Osteoblast (primary cell): ENCODE measurements at regions not wholly inside any gene's neighbourhood (a gene's known extent, or its start where the extent isn't known, plus 50 kb on each side); places are given as distances from the start of the nearest gene placed in this dataset.

Source experiments
- DNase-seq: peaks from one replicate; pipeline ENCODE4 v3.0.0; 2011; ENCODE audit warnings: low spot score, mixed read lengths; ENCODE audit not compliant: insufficient read length; ENCODE audit errors: missing footprints
- H2AFZ ChIP-seq: 2 replicates; pipeline ENCODE4 v1.6.0; 2011; ENCODE audit warnings: mild to moderate bottlenecking, low read length
- H3K27ac ChIP-seq: 2 replicates; pipeline ENCODE4 v1.5.1; 2011; ENCODE audit warnings: mild to moderate bottlenecking, low read depth, low read length, moderate library complexity
- H3K27me3 ChIP-seq: 2 replicates; pipeline ENCODE4 v1.6.0; 2012; ENCODE audit warnings: mild to moderate bottlenecking, control low read depth, inconsistent platforms, low read length, moderate library complexity; ENCODE audit not compliant: insufficient read depth
- H3K36me3 ChIP-seq: 2 replicates; pipeline ENCODE4 v1.5.1; 2011; ENCODE audit warnings: mild to moderate bottlenecking, low read length, control low read depth, moderate library complexity; ENCODE audit not compliant: insufficient read depth
- H3K4me1 ChIP-seq: 2 replicates; pipeline ENCODE4 v1.5.1; 2011; ENCODE audit warnings: mild to moderate bottlenecking, low read length, control low read depth, moderate library complexity; ENCODE audit not compliant: insufficient read depth
- H3K4me2 ChIP-seq: 2 replicates; pipeline ENCODE4 v1.6.0; 2011; ENCODE audit warnings: mild to moderate bottlenecking, low read length; ENCODE audit not compliant: insufficient read depth
- H3K4me3 ChIP-seq: fragments of 200-600 bp; sonication (generic); 3 replicates; pipeline ENCODE4 v1.5.1; 2012; ENCODE audit warnings: mild to moderate bottlenecking, low read length, inconsistent platforms; ENCODE audit not compliant: insufficient read depth
- H3K79me2 ChIP-seq: 2 replicates; pipeline ENCODE4 v1.6.0; 2012; ENCODE audit warnings: mild to moderate bottlenecking, low read length, control low read depth, inconsistent platforms; ENCODE audit not compliant: insufficient read depth
- H3K9me3 ChIP-seq: 2 replicates; pipeline ENCODE4 v1.5.1; 2011; ENCODE audit warnings: low read depth, low read length, control low read depth
- H4K20me1 ChIP-seq: 2 replicates; pipeline ENCODE4 v1.6.0; 2012; ENCODE audit warnings: mild to moderate bottlenecking, low read length, control low read depth; ENCODE audit not compliant: insufficient read depth
- CTCF ChIP-seq: IDR thresholded peaks from 2 replicates; pipeline ENCODE4 v1.5.1; 2011; ENCODE audit warnings: mild to moderate bottlenecking, low read depth, low read length, moderate library complexity; ENCODE audit errors: extremely low read depth

- H3K36me3 ChIP-seq, result no peaks in the 10 kb centered on the region
- no peak overlapping the region for H3K4me2 ChIP-seq
- no peak overlapping the region for H3K4me3 ChIP-seq
- H3K79me2 ChIP-seq, result no peaks in the 10 kb centered on the region
- H3K9me3 ChIP-seq, result no peaks in the 10 kb centered on the region
- H3K27ac ChIP-seq, result no peak overlapping the region
- no peak for TF ChIP-seq CTCF
- H4K20me1 ChIP-seq, result no peaks in the 10 kb centered on the region
- H3K27me3 ChIP-seq, result no peaks in the 10 kb centered on the region
- H2AFZ ChIP-seq, result no peak overlapping the region
- no peak for DNase-seq
- H3K4me1 ChIP-seq, result no peaks in the 10 kb centered on the region
Observed at GRCh38 chr22:48651981-48652538, 1175.6 kb downstream of the BRD1 start.

GRCh38 chr22:48651036-48651890, 1176.4 kb downstream of the BRD1 start:
- Histone ChIP-seq H3K36me3 (no peaks in the 10 kb centered on the region), H3K4me3 (no peak overlapping the region), H3K27me3 (no peaks in the 10 kb centered on the region), H2AFZ (no peak overlapping the region), H3K4me1 (no peaks in the 10 kb centered on the region), H3K27ac (no peak overlapping the region), H4K20me1 (no peaks in the 10 kb centered on the region), H3K79me2 (no peaks in the 10 kb centered on the region), H3K9me3 (no peaks in the 10 kb centered on the region), H3K4me2 (no peak overlapping the region)
- no peak for DNase-seq
- no peak for TF ChIP-seq CTCF

GRCh38 chr22:48650323-48651035, 1177.2 kb downstream of the BRD1 start:
- no peaks in the 10 kb centered on the region for H3K36me3 ChIP-seq
- DNase-seq, result no peak
- no peak overlapping the region for H2AFZ ChIP-seq
- TF ChIP-seq CTCF, result no peak
- no peak overlapping the region for H3K4me3 ChIP-seq
- H3K27me3 ChIP-seq, result no peaks in the 10 kb centered on the region
- H3K4me1 ChIP-seq, result no peaks in the 10 kb centered on the region
- no peaks in the 10 kb centered on the region for H3K79me2 ChIP-seq
- no peaks in the 10 kb centered on the region for H4K20me1 ChIP-seq
- H3K9me3 ChIP-seq, result no peaks in the 10 kb centered on the region
- H3K4me2 ChIP-seq, result no peak overlapping the region
- H3K27ac ChIP-seq, result no peak overlapping the region

GRCh38 chr22:48649466-48649865, 1178.2 kb downstream of the BRD1 start:
- H3K79me2 ChIP-seq, result no peaks in the 10 kb centered on the region
- H3K27ac ChIP-seq, result no peak overlapping the region
- H3K4me3 ChIP-seq, result no peak overlapping the region
- no peak overlapping the region for H3K4me2 ChIP-seq
- H3K4me1 ChIP-seq, result no peaks in the 10 kb centered on the region
- no peak overlapping the region for H2AFZ ChIP-seq
- no peaks in the 10 kb centered on the region for H3K36me3 ChIP-seq
- DNase-seq, result no peak
- no peaks in the 10 kb centered on the region for H3K27me3 ChIP-seq
- TF ChIP-seq CTCF, result no peak
- H3K9me3 ChIP-seq, result no peaks in the 10 kb centered on the region
- H4K20me1 ChIP-seq, result no peaks in the 10 kb centered on the region
